ENCODE measurements at regions not wholly inside any gene's neighbourhood (a gene's known extent, or its start where the extent isn't known, plus 50 kb on each side); places are given as distances from the start of the nearest gene placed in this dataset.

- ChIA-PET POLR2A (ENCODE audit: low non-redundant PET) (no interaction called here), CTCF (no interaction called here)
- Histone ChIP-seq H3K27ac (ENCODE audit: low read depth, low read length, poor library complexity, severe bottlenecking) (no peak overlapping the region), H3K4me1 (ENCODE audit: insufficient read depth, low read length, poor library complexity, severe bottlenecking) (peaks cover 25% of the 10 kb centered on the region), H3K27me3 (replicated peaks; ENCODE audit: insufficient read depth, low read depth, low read length, poor library complexity) (peaks cover 3% of the 10 kb centered on the region), H3K4me3 (ENCODE audit: low read depth, low read length, poor library complexity, severe bottlenecking) (no peak overlapping the region), H3K36me3 (ENCODE audit: insufficient read depth, low read length, poor library complexity, severe bottlenecking) (no peaks in the 10 kb centered on the region), H3K9me3 (ENCODE audit: low read depth, low read length, poor library complexity, severe bottlenecking) (no peaks in the 10 kb centered on the region)
- intact Hi-C loops (cut with micrococcal nuclease; ENCODE audit: unreplicated experiment), result no loop called here
- no TSS peak for BruUV-seq (replicated peaks)
- no peak for DNase-seq (ENCODE audit: low spot score)
- TF ChIP-seq, protein P1, sequence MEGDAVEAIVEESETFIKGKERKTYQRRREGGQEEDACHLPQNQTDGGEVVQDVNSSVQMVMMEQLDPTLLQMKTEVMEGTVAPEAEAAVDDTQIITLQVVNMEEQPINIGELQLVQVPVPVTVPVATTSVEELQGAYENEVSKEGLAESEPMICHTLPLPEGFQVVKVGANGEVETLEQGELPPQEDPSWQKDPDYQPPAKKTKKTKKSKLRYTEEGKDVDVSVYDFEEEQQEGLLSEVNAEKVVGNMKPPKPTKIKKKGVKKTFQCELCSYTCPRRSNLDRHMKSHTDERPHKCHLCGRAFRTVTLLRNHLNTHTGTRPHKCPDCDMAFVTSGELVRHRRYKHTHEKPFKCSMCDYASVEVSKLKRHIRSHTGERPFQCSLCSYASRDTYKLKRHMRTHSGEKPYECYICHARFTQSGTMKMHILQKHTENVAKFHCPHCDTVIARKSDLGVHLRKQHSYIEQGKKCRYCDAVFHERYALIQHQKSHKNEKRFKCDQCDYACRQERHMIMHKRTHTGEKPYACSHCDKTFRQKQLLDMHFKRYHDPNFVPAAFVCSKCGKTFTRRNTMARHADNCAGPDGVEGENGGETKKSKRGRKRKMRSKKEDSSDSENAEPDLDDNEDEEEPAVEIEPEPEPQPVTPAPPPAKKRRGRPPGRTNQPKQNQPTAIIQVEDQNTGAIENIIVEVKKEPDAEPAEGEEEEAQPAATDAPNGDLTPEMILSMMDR (conservative IDR thresholded peaks at IDR 0.05; ENCODE audit: low read depth, low read length), result no peak
- TF ChIP-seq EZH2 (IDR thresholded peaks at IDR 0.05; ENCODE audit: borderline replicate concordance, low read depth, low read length, poor library complexity, severe bottlenecking), result no peak
These were observed 530.8 kb downstream of the BCKDHB start for GRCh38 chr6:80637312-80637711.

DNA sequence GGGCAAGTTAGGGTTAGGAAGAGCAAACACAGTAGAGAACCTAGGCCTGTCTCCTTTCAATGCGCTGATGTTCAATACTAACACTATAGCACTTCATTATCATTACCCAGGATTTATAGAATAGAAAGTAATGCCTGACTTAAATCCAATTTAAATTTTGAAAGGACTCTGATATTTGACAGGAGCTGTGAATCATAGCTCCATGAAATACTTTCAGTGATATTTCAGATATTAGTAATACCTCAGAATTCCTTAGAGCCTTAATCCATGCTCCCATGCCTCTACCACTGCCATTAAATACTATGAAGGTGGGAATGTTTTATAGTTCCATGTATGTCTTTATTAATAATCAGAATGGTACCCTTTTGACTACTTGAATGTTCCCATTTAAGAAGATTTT lies 530.2 kb downstream of the BCKDHB start:
- POLR2A ChIA-PET (ENCODE audit: low non-redundant PET), result no interaction called here
- BruUV-seq (replicated peaks), result no TSS peak
- Histone ChIP-seq H3K9me3 (ENCODE audit: low read depth, low read length, poor library complexity, severe bottlenecking) (no peaks in the 10 kb centered on the region), H3K27me3 (replicated peaks; ENCODE audit: insufficient read depth, low read depth, low read length, poor library complexity) (peaks cover 3% of the 10 kb centered on the region), H3K4me1 (ENCODE audit: insufficient read depth, low read length, poor library complexity, severe bottlenecking) (peaks cover 25% of the 10 kb centered on the region), H3K36me3 (ENCODE audit: insufficient read depth, low read length, poor library complexity, severe bottlenecking) (no peaks in the 10 kb centered on the region), H3K4me3 (ENCODE audit: low read depth, low read length, poor library complexity, severe bottlenecking) (no peak overlapping the region), H3K27ac (ENCODE audit: low read depth, low read length, poor library complexity, severe bottlenecking) (no peak overlapping the region)
- no peak for DNase-seq (ENCODE audit: low spot score)
- TF ChIP-seq, protein P1 (conservative IDR thresholded peaks at IDR 0.05; ENCODE audit: low read depth, low read length), result no peak
- no peak for TF ChIP-seq EZH2 (IDR thresholded peaks at IDR 0.05; ENCODE audit: borderline replicate concordance, low read depth, low read length, poor library complexity, severe bottlenecking)
- intact Hi-C loops (cut with micrococcal nuclease; ENCODE audit: unreplicated experiment), result no loop called here
- CTCF ChIA-PET, result no interaction called here

- no TSS peak for BruUV-seq (replicated peaks)
- CTCF ChIA-PET, result no interaction called here
These were observed 526.9 kb downstream of the BCKDHB start for GRCh38 chr6:80633412-80633811.

More at GRCh38 chr6:80633412-80633811, 526.9 kb downstream of the BCKDHB start:
- peaks cover 8% of the 10 kb centered on the region for H3K4me1 ChIP-seq (ENCODE audit: insufficient read depth, low read length, poor library complexity, severe bottlenecking)
- H3K27me3 ChIP-seq (replicated peaks; ENCODE audit: insufficient read depth, low read depth, low read length, poor library complexity), result peaks cover 3% of the 10 kb centered on the region
- POLR2A ChIA-PET (ENCODE audit: low non-redundant PET), result no interaction called here
- DNase-seq (ENCODE audit: low spot score), result no peak
- no peaks in the 10 kb centered on the region for H3K36me3 ChIP-seq (ENCODE audit: insufficient read depth, low read length, poor library complexity, severe bottlenecking)
- intact Hi-C loops (cut with micrococcal nuclease; ENCODE audit: unreplicated experiment), result no loop called here
- H3K4me3 ChIP-seq (ENCODE audit: low read depth, low read length, poor library complexity, severe bottlenecking), result no peak overlapping the region
- peaks cover 8% of the 10 kb centered on the region for H3K9me3 ChIP-seq (ENCODE audit: low read depth, low read length, poor library complexity, severe bottlenecking)
- H3K27ac ChIP-seq (ENCODE audit: low read depth, low read length, poor library complexity, severe bottlenecking), result no peak overlapping the region
- TF ChIP-seq EZH2 (IDR thresholded peaks at IDR 0.05; ENCODE audit: borderline replicate concordance, low read depth, low read length, poor library complexity, severe bottlenecking), result no peak
- TF ChIP-seq, protein P1 (conservative IDR thresholded peaks at IDR 0.05; ENCODE audit: low read depth, low read length), result no peak
